ENCODE measurements at regions not wholly inside any gene's neighbourhood (a gene's known extent, or its start where the extent isn't known, plus 50 kb on each side); places are given as distances from the start of the nearest gene placed in this dataset.

DNA sequence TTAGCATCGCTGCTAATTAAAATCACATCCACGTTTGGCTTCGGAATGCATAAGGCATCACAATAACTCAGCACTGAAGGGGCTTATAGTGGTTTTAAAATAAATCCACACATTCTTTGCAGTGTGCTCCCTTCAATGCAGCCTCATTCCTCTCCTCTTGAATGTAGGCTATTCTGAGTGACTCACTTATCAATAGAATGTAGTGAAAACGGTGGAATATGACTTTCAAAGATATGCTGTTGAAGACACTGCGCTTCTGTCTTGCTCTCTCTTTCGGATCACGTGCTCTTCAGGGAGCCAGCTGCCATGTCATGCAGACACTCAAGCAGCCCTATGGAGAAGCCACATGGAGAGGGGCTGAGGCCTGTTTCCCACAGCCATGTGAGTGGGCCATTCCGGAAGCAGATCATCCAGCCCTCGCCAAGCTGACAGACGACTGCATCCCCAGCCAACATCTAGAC, 87.4 kb downstream of the CRYGS start:
- 80 to 93% (median 89%) methylated on average over 8 to 10 of the region's 10 CpGs for WGBS, 5 donors

DNA sequence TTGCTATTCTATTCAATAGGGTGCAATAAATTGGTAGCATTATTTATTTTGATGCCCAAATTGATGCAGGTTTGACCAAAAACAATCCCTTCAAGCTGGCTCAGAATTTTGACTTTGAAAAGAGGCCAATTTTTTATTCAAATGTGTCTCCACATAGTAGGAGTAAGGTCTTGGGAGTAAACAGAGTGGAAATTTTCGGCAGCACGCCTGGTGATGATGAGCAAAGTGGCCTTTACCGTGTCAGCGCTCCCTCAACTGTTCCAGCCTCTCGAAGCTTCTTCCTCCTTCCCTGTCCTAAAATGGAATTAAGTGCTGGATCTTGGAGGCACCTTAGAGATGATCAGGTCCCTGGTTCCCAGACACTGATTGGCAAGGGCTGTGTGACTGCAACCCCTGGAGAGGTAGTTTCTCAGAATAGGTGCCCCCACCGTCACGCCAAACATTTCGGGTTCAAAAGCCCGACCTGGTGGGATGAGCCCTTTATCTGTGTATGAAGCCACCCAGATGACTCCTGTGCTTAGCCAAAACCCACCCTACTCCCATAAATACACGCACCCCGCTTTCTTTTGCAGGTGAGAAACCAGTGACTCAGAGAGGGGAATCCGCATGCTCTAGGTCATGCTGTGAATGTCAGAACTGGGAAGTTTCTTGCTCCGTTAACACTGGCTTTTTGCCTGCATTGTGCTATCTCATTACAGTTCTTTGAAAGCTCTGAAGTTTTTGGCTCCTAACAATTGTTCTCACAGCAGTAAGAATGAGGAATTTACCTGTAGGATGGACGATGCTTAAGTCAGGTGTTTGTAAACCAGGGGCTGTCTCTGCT, 89.1 kb downstream of the CRYGS start:
- Histone ChIP-seq H3K4me1 (no peaks in the 10 kb centered on the region), H3K4me3 (no peak overlapping the region), H3K9me3 (no peaks in the 10 kb centered on the region), H3K27ac (no peak overlapping the region), H3K27me3 (replicated peaks in 1 of 7) (peaks cover 0 to 7% (median 0%) of the 10 kb centered on the region in 7 donors), H3K36me3 (no peaks in the 10 kb centered on the region)
- no peak for DNase-seq
- 88 to 95% (median 90%) methylated on average over 14 of the region's 14 CpGs for WGBS, 5 donors
- TF ChIP-seq POLR2AphosphoS5 (IDR thresholded peaks at IDR 0.05), result no peak
- TF ChIP-seq CTCF (IDR thresholded peaks at IDR 0.05 in 8 of 11, conservative IDR thresholded peaks at IDR 0.05 in 3 of 11), result no peak
- TF ChIP-seq POLR2A (IDR thresholded peaks at IDR 0.05), result no peak
- intact Hi-C loops (cut with DNase I; ENCODE audit: low total_unique reads), result no loop called here

More for the DNA sequence above, 87.4 kb downstream of the CRYGS start:
- Histone ChIP-seq H3K36me3 (no peaks in the 10 kb centered on the region), H3K9me3 (no peaks in the 10 kb centered on the region), H3K27me3 (replicated peaks in 1 of 7) (peaks cover 0 to 7% (median 0%) of the 10 kb centered on the region in 7 donors), H3K27ac (no peak overlapping the region), H3K4me3 (no peak overlapping the region), H3K4me1 (no peaks in the 10 kb centered on the region)
- DNase-seq, result no peak
- intact Hi-C loops (cut with DNase I; ENCODE audit: low total_unique reads), result no loop called here
- TF ChIP-seq POLR2A (IDR thresholded peaks at IDR 0.05) (no peak), POLR2AphosphoS5 (IDR thresholded peaks at IDR 0.05) (no peak), CTCF (IDR thresholded peaks at IDR 0.05 in 8 of 11, conservative IDR thresholded peaks at IDR 0.05 in 3 of 11) (no peak)

DNA sequence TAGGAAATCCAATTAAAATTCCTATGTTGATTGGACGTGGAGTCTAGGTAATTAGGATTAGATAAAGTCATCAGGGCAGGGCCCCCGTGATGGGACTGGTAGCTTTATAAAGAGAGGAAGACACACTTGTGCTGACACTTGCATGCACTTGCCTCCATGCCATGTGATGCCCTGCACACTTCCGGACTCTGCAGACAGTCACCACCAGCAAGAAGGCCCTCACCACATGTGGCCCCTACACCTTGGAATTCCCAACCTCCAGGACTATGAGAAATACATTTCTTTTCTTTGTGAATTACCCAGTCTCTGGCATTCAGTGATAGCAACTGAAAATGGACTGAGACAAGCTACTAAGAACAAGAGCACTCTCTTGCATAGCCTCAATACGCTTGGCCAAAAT, 90.6 kb downstream of the CRYGS start:
- TF ChIP-seq CTCF (IDR thresholded peaks at IDR 0.05 in 8 of 11, conservative IDR thresholded peaks at IDR 0.05 in 3 of 11) (no peak), POLR2AphosphoS5 (IDR thresholded peaks at IDR 0.05) (no peak), POLR2A (IDR thresholded peaks at IDR 0.05) (no peak)
- DNase-seq, result no peak
- 81 to 89% (median 86%) methylated on average over 4 of the region's 4 CpGs for WGBS, 5 donors
- no peak overlapping the region for H3K4me3 ChIP-seq
- no peaks in the 10 kb centered on the region for H3K9me3 ChIP-seq
- intact Hi-C loops (cut with DNase I; ENCODE audit: low total_unique reads), result no loop called here
- no peaks in the 10 kb centered on the region for H3K4me1 ChIP-seq
- H3K27me3 ChIP-seq (replicated peaks in 1 of 7), result no peaks in the 10 kb centered on the region
- H3K36me3 ChIP-seq, result no peaks in the 10 kb centered on the region
- H3K27ac ChIP-seq, result no peak overlapping the region

GRCh38 chr3:186452517-186452916, 90.5 kb upstream of the DGKG start:
- 83 to 99% (median 93%) methylated on average over 7 to 8 of the region's 8 CpGs for WGBS, 5 donors
- intact Hi-C loops (cut with DNase I; ENCODE audit: low total_unique reads), result no loop called here
- TF ChIP-seq POLR2A (IDR thresholded peaks at IDR 0.05) (no peak), CTCF (IDR thresholded peaks at IDR 0.05 in 8 of 11, conservative IDR thresholded peaks at IDR 0.05 in 3 of 11) (no peak), POLR2AphosphoS5 (IDR thresholded peaks at IDR 0.05) (no peak)

More at GRCh38 chr3:186452517-186452916, 90.5 kb upstream of the DGKG start:
- H3K27me3 ChIP-seq (replicated peaks in 1 of 7), result no peaks in the 10 kb centered on the region
- H3K4me3 ChIP-seq, result no peak overlapping the region
- no peaks in the 10 kb centered on the region for H3K9me3 ChIP-seq
- DNase-seq, result no peak
- no peaks in the 10 kb centered on the region for H3K4me1 ChIP-seq
- no peaks in the 10 kb centered on the region for H3K36me3 ChIP-seq
- no peak overlapping the region for H3K27ac ChIP-seq
